ENCODE measurements at regions not wholly inside any gene's neighbourhood (a gene's known extent, or its start where the extent isn't known, plus 50 kb on each side); places are given as distances from the start of the nearest gene placed in this dataset.

GRCh38 chr5:37929791-37930190, 90.0 kb upstream of the GDNF start:
- TF ChIP-seq CTCF (IDR thresholded peaks at IDR 0.05): no peak
- TF ChIP-seq POLR2A (IDR thresholded peaks at IDR 0.05): no peak

Measured in breast epithelium (tissue), 3 donors.